GM12874 (cell line): ENCODE measurements at regions not wholly inside any gene's neighbourhood (a gene's known extent, or its start where the extent isn't known, plus 50 kb on each side); places are given as distances from the start of the nearest gene placed in this dataset.

Experiments
- TF ChIP-seq, protein P1 (sequence below): IDR thresholded peaks from 2 replicates; pipeline ENCODE4 v1.5.1; 2011; ENCODE audit warnings: low read depth, mild to moderate bottlenecking, control low read depth, low read length, moderate library complexity; ENCODE audit not compliant: insufficient read depth

DNA sequence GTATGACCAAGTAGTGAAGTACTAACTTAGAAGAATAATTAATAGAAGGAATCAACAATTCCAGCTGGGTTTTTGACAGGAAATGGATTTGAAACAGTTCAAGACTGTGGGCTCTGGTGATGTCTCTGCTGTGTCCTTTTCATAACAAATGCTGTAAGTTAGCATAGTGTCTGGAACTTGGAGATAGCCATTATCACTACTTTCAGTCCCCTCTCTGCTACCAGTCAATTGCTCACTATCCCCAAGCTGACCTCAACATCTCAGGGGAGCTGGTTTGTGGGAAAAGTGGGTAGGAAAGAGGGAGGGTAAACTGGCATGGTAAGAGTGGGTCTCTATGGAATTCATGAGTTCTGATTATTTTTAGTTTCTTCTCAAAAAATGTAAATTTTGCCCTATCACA is 231.4 kb upstream of the MID1 start:
- TF ChIP-seq, protein P1, sequence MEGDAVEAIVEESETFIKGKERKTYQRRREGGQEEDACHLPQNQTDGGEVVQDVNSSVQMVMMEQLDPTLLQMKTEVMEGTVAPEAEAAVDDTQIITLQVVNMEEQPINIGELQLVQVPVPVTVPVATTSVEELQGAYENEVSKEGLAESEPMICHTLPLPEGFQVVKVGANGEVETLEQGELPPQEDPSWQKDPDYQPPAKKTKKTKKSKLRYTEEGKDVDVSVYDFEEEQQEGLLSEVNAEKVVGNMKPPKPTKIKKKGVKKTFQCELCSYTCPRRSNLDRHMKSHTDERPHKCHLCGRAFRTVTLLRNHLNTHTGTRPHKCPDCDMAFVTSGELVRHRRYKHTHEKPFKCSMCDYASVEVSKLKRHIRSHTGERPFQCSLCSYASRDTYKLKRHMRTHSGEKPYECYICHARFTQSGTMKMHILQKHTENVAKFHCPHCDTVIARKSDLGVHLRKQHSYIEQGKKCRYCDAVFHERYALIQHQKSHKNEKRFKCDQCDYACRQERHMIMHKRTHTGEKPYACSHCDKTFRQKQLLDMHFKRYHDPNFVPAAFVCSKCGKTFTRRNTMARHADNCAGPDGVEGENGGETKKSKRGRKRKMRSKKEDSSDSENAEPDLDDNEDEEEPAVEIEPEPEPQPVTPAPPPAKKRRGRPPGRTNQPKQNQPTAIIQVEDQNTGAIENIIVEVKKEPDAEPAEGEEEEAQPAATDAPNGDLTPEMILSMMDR, result no peak

- TF ChIP-seq, protein P1, result no peak
Measured at GRCh38 chrX:10854594-10854993, 234.2 kb upstream of the MID1 start.

DNA sequence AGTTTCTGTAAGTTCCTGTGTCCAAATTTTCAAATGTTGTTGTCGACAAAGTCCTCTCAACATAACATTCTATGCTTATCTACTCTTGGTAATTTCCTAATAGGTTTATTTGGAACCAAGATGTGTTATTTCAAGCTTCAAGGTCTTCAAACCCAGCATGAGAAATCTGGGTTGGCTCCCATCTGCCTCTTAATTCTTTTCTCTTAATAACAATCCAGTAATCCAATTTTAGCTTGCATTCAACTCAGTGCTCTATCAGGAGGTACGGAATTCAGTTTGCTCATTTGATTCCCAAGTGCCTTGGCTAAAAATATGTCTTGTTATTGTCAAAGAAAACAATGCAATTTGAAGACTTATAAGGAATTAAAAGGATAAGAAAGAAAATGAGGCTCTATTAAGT is 235.5 kb upstream of the MID1 start:
- TF ChIP-seq, protein P1, result no peak

- TF ChIP-seq, protein P1, result no peak
Measured at GRCh38 chrX:10856797-10857196, 236.4 kb upstream of the MID1 start.

DNA sequence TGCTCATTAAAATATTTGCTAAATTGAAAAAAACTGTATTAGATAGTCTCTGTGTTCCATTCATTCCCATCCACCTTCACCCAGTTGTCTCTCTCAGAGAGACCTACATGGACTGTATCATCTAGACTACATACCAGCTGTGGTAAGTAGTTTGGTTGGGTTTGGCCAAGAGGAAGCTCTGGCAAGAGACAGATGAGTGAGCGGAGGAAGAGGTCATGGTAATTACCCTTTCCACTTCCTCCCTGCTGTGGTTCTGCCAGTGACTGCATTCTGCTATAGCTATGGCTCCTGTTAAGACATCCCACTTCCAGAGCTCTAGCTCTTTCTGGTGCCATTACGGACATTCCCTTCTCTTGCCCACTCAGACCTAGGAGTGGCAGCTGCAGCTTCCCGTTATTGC is 239.0 kb upstream of the MID1 start:
- TF ChIP-seq, protein P1, result no peak

- TF ChIP-seq, protein P1, result no peak
Measured at GRCh38 chrX:10875995-10876394, 235.1 kb upstream of the HCCS start.

- TF ChIP-seq, protein P1, result no peak
Measured at GRCh38 chrX:10882484-10882883, 228.6 kb upstream of the HCCS start.

- TF ChIP-seq, protein P1, result no peak
Measured at GRCh38 chrX:10884246-10884645, 226.9 kb upstream of the HCCS start.
